H1 (cell line): ENCODE measurements at regions not wholly inside any gene's neighbourhood (a gene's known extent, or its start where the extent isn't known, plus 50 kb on each side); places are given as distances from the start of the nearest gene placed in this dataset.

ENCODE experiments used
- CTCF ChIA-PET: fragments of 300-600 bp; sonication (Branson Sonifier 250); formaldehyde crosslinking; loops from one replicate; lab custom pipeline; 2021; ENCODE audit not compliant: partially characterized antibody; lab: Charles Lee
- POLR2A ChIA-PET: fragments of 300-600 bp; sonication (Branson Sonifier 250); formaldehyde crosslinking; loops from one replicate; lab custom pipeline; 2021; ENCODE audit warnings: inconsistent platforms; ENCODE audit not compliant: partially characterized antibody; lab: Charles Lee
- DNase-seq, 2 experiments: peaks; one replicate each; pipeline versions ENCODE4 v3.0.0 to v3.0.0-alpha.2; 2010 to 2022; ENCODE audit warnings: low spot score in 2 of 2, low read depth in 1 of 2, mixed read lengths in 1 of 2
- FAIRE-seq: peaks from 2 replicates; lab custom pipeline; 2011; peaks lifted over from hg19 to GRCh38; lab: Jason Lieb, UNC
- H2AFZ ChIP-seq: 2 replicates; pipeline ENCODE4 v1.8.1; 2012; ENCODE audit warnings: low read length, inconsistent platforms
- H2AK5ac ChIP-seq: 2 replicates; pipeline ENCODE4 v1.6.1; 2013; ENCODE audit warnings: low read depth, low read length
- H2BK120ac ChIP-seq: replicated peaks from 2 replicates; pipeline ENCODE3; 2013; ENCODE audit warnings: low read depth, low read length, inconsistent platforms
- H2BK12ac ChIP-seq: 2 replicates; pipeline ENCODE4 v1.6.1; 2013; ENCODE audit warnings: low read depth, low read length
- H2BK15ac ChIP-seq: 2 replicates; pipeline ENCODE4 v1.6.1; 2013; ENCODE audit warnings: low read length
- H2BK20ac ChIP-seq: 2 replicates; pipeline ENCODE4 v1.6.1; 2013; ENCODE audit warnings: low read length
- H2BK5ac ChIP-seq: 2 replicates; pipeline ENCODE4 v1.6.1; 2013; ENCODE audit warnings: low read depth, low read length
- H3K14ac ChIP-seq: 2 replicates; pipeline ENCODE4 v1.6.1; 2013; ENCODE audit warnings: inconsistent platforms; ENCODE audit not compliant: insufficient read length
- H3K18ac ChIP-seq: 2 replicates; pipeline ENCODE4 v1.6.1; 2013; ENCODE audit warnings: low read length; ENCODE audit errors: extremely low read depth
- H3K23ac ChIP-seq: 2 replicates; pipeline ENCODE4 v1.6.1; 2013; ENCODE audit warnings: inconsistent platforms; ENCODE audit not compliant: insufficient read length
- H3K23me2 ChIP-seq: 2 replicates; pipeline ENCODE4 v1.6.1; 2013; ENCODE audit warnings: low read depth, low read length
- H3K27ac ChIP-seq: 2 replicates; pipeline ENCODE4 v1.6.1; 2011; ENCODE audit warnings: low read depth, low read length, inconsistent platforms
- H3K27me3 ChIP-seq, 4 experiments: replicated peaks in 1 of 4; 1 replicate in 1 of 4; 2 replicates in 3 of 4; pipeline versions ENCODE4 v1.6.1 to v1.8.1; 2011 to 2013; ENCODE audit warnings: low read length in 3 of 4, mild to moderate bottlenecking in 3 of 4, inconsistent platforms in 2 of 4, mixed read lengths in 2 of 4, moderate library complexity in 1 of 4; ENCODE audit not compliant: control insufficient read depth in 3 of 4, insufficient read depth in 3 of 4; ENCODE audit errors: extremely low read depth in 1 of 4
- H3K36me3 ChIP-seq, 4 experiments: 2 replicates each; pipeline versions ENCODE4 v1.6.1 to v1.8.1; 2011 to 2013; ENCODE audit warnings: mild to moderate bottlenecking in 4 of 4, low read length in 3 of 4, moderate library complexity in 2 of 4, control low read depth in 1 of 4, inconsistent platforms in 1 of 4; ENCODE audit not compliant: insufficient read depth in 4 of 4, control insufficient read depth in 2 of 4
- H3K4ac ChIP-seq: replicated peaks from 2 replicates; pipeline ENCODE3; 2013; ENCODE audit warnings: low read length, low read depth, mixed read lengths, inconsistent platforms; ENCODE audit not compliant: insufficient read length
- H3K4me1 ChIP-seq, 4 experiments: replicated peaks in 1 of 4; 1 replicate in 1 of 4; 2 replicates in 3 of 4; pipeline versions ENCODE4 v1.6.1 to v1.8.1; 2011 to 2013; ENCODE audit warnings: low read length in 3 of 4, inconsistent platforms in 2 of 4, mixed read lengths in 1 of 4; ENCODE audit not compliant: insufficient read depth in 4 of 4, control insufficient read depth in 3 of 4
- H3K4me2 ChIP-seq, 2 experiments: 2 replicates each; pipeline versions ENCODE4 v1.6.1 to v1.8.1; 2011 to 2013; ENCODE audit warnings: low read depth in 2 of 2, low read length in 2 of 2, control low read depth in 1 of 2, inconsistent platforms in 1 of 2, mild to moderate bottlenecking in 1 of 2; ENCODE audit not compliant: insufficient read depth in 1 of 2
- H3K4me3 ChIP-seq, 4 experiments: fragments of 200-600, 300-600 bp in 1 of 4; sonication (generic), shearing (Covaris generic), sonication (Bioruptor Twin) in 1 of 4; 2 replicates each; pipeline versions ENCODE4 v1.5.1 to v1.8.1; 2011 to 2016; ENCODE audit warnings: low read length in 4 of 4, low read depth in 3 of 4, control low read depth in 2 of 4, inconsistent platforms in 2 of 4, mild to moderate bottlenecking in 2 of 4, mixed read lengths in 1 of 4, moderate library complexity in 1 of 4; ENCODE audit not compliant: insufficient read depth in 2 of 4; ENCODE audit errors: extremely low read depth in 1 of 4
- H3K56ac ChIP-seq: replicated peaks from 2 replicates; pipeline ENCODE3; 2013; ENCODE audit warnings: low read depth, mild to moderate bottlenecking, mixed read lengths, low read length, inconsistent platforms; ENCODE audit not compliant: insufficient read length
- H3K79me1 ChIP-seq: 2 replicates; pipeline ENCODE4 v1.6.1; 2013; ENCODE audit warnings: low read depth, low read length, control low read depth
- H3K79me2 ChIP-seq, 2 experiments: 2 replicates each; pipeline versions ENCODE4 v1.6.1 to v1.8.1; 2012 to 2013; ENCODE audit warnings: low read length in 2 of 2, mild to moderate bottlenecking in 2 of 2, inconsistent platforms in 1 of 2; ENCODE audit not compliant: insufficient read depth in 2 of 2, control insufficient read depth in 1 of 2
- H3K9ac ChIP-seq, 4 experiments: replicated peaks in 1 of 4; 1 replicate in 1 of 4; 2 replicates in 3 of 4; pipeline versions ENCODE4 v1.6.1 to v1.8.1; 2011 to 2013; ENCODE audit warnings: low read depth in 3 of 4, low read length in 3 of 4, control low read depth in 2 of 4, mild to moderate bottlenecking in 2 of 4, moderate library complexity in 2 of 4, inconsistent platforms in 1 of 4; ENCODE audit errors: extremely low read depth in 1 of 4
- H3K9me3 ChIP-seq, 2 experiments: 2 replicates each; pipeline versions ENCODE4 v1.6.1 to v1.8.1; 2012 to 2013; ENCODE audit warnings: mild to moderate bottlenecking in 2 of 2, moderate library complexity in 2 of 2, control low read depth in 1 of 2, inconsistent platforms in 1 of 2, low read depth in 1 of 2, low read length in 1 of 2, mixed read lengths in 1 of 2; ENCODE audit not compliant: insufficient read depth in 2 of 2
- H4K20me1 ChIP-seq, 2 experiments: replicated peaks in 1 of 2; 2 replicates each; pipeline versions ENCODE3 to v1.8.1; 2011 to 2013; ENCODE audit warnings: inconsistent platforms in 2 of 2, low read length in 2 of 2, mild to moderate bottlenecking in 1 of 2; ENCODE audit not compliant: insufficient read depth in 2 of 2, control insufficient read depth in 1 of 2
- H4K5ac ChIP-seq: 2 replicates; pipeline ENCODE4 v1.6.1; 2013; ENCODE audit warnings: low read length, low read depth, mixed read lengths, inconsistent platforms; ENCODE audit not compliant: insufficient read length
- H4K8ac ChIP-seq: 2 replicates; pipeline ENCODE4 v1.8.0; 2013; ENCODE audit warnings: mild to moderate bottlenecking, moderate library complexity, low read length, inconsistent platforms; ENCODE audit not compliant: insufficient read depth; ENCODE audit errors: extremely low read depth
- H4K91ac ChIP-seq: replicated peaks from 2 replicates; pipeline ENCODE3; 2013; ENCODE audit warnings: low read length, mixed read lengths, inconsistent platforms; ENCODE audit not compliant: insufficient read length
- CBX8 ChIP-seq: fragments of 300-800, 300-1000 bp; sonication (generic); IDR thresholded peaks from 2 replicates; pipeline ENCODE4 v1.7.1; 2016; ENCODE audit warnings: low read depth, low read length, borderline replicate concordance
- SP1 ChIP-seq: IDR thresholded peaks from 2 replicates; pipeline ENCODE4 v1.6.1; 2011; ENCODE audit warnings: low read depth, low read length
- TBP ChIP-seq: IDR thresholded peaks from 2 replicates; pipeline ENCODE4 v1.6.1; 2011; ENCODE audit warnings: low read depth, low read length, improper control_type of control experiment
- WGBS, 2 experiments: shearing (Covaris generic) in 1 of 2; methylation state at CpG; one replicate each; pipeline versions ENCODE4 v1.1.6 to v1.1.7; 2013 to 2015; ENCODE audit warnings: low lambda C conversion rate in 2 of 2, mixed read lengths in 2 of 2, inconsistent platforms in 1 of 2, low coverage in 1 of 2, missing lambda C conversion rate in 1 of 2; ENCODE audit not compliant: insufficient replicate concordance in 2 of 2, insufficient coverage in 1 of 2, insufficient read length in 1 of 2; ENCODE audit errors: extremely low coverage in 1 of 2, missing lambda C conversion rate in 1 of 2; 5-methylcytosine and 5-hydroxymethylcytosine counted together

DNA sequence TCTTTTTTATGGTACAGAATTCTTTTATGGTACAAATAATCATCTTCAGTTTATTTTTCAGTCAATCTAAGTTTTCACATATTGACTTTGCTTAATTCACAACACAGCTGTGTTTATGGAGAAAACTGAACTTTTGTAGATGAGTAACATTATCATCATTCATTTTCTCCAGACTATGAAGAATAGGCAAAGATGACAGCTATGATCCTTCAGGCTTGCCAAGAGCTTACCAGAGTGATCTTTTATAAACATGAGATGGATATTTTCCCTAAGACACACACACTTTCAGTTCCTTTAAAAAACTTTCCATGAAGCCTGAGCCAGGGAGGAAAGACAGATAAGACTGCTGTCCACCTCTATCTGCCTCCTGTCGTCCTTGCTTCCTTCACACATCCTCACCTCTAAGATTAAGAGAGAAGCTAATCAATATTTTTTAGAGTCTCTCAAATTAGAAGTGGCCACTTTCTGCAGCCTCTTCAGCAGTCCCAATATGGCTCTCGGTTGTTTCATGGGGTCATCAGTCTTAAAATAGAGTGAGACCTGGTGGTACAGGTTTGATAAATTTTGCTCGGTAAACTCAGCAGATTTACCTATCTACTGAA is 108.1 kb upstream of the SLC27A6 start:
- H3K9ac ChIP-seq: no peak overlapping the region
- no peak overlapping the region for H4K8ac ChIP-seq
- ChIA-PET CTCF (interaction anchor here (0.6 to 1.3 kb wide), 3 partner anchors 11 to 269 kb away, joined by 4 to 5 read pairs (median 4); no protein-coding TSS in a partner anchor), POLR2A (no interaction called here)
- H3K79me1 ChIP-seq: no peaks in the 10 kb centered on the region
- H2BK15ac ChIP-seq: no peak overlapping the region
- H3K23me2 ChIP-seq: no peaks in the 10 kb centered on the region
- no peak overlapping the region for H2AK5ac ChIP-seq
- no peaks in the 10 kb centered on the region for H3K79me2 ChIP-seq
- 81% methylated on average over 3 of the region's 3 CpGs; no CpG with 5 or more reads in 1 of the 2 experiments for WGBS, 2 experiments
- H4K91ac ChIP-seq: no peak overlapping the region
- H2BK5ac ChIP-seq: no peak overlapping the region
- H3K14ac ChIP-seq: no peak overlapping the region
- TF ChIP-seq TBP: no peak
- no peak for TF ChIP-seq SP1
- TF ChIP-seq CBX8: no peak
- H3K23ac ChIP-seq: no peak overlapping the region
- no peak overlapping the region for H3K4ac ChIP-seq
- no peak overlapping the region for H2BK120ac ChIP-seq
- no peaks in the 10 kb centered on the region for H4K20me1 ChIP-seq
- H3K18ac ChIP-seq: no peak overlapping the region
- no peak overlapping the region for H3K27ac ChIP-seq
- FAIRE-seq (no peak), DNase-seq (no peak)
- H3K4me2 ChIP-seq: no peak overlapping the region
- no peak overlapping the region for H2AFZ ChIP-seq
- H3K4me3 ChIP-seq: no peak overlapping the region
- H3K56ac ChIP-seq: no peak overlapping the region
- no peaks in the 10 kb centered on the region; a peak in 1 of 4 replicates for H3K9me3 ChIP-seq
- H4K5ac ChIP-seq: no peak overlapping the region
- H2BK20ac ChIP-seq: no peak overlapping the region
- H3K27me3 ChIP-seq: no peaks in the 10 kb centered on the region
- no peak overlapping the region for H2BK12ac ChIP-seq
- no peaks in the 10 kb centered on the region for H3K36me3 ChIP-seq
- no peaks in the 10 kb centered on the region for H3K4me1 ChIP-seq
